HuH-7 (cell line): ENCODE measurements at regions not wholly inside any gene's neighbourhood (a gene's known extent, or its start where the extent isn't known, plus 50 kb on each side); places are given as distances from the start of the nearest gene placed in this dataset.
A peak's percentile ranks its signal among the peaks of the same experiment; 100 is the strongest.

ENCODE experiments used
- DNase-seq: peaks from one replicate; pipeline ENCODE4 v3.0.0; 2011; ENCODE audit warnings: low spot score

DNA sequence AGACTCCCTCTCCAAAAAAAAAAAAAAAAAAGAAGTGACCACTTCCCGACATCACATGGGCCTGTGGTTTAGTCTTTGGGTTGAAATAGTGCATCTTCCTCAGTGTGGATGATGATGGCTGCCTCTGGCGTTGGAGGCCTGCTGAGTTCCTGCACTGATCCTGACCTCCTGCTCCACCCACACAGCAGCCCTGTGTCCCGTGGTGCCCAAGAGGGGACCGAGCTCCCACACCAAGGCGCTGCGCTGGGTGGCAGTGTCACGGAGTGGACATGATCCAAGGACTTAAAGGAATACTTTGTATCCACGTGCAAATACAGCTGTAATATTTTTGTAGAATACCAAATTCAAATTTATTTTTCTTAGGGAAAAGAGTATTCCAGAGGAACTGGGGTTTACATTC, 109.2 kb upstream of the PHACTR3 start:
- no peak for DNase-seq

GRCh38 chr20:59495894-59496510, 108.3 kb upstream of the PHACTR3 start:
- peak; percentile 72 for DNase-seq

DNA sequence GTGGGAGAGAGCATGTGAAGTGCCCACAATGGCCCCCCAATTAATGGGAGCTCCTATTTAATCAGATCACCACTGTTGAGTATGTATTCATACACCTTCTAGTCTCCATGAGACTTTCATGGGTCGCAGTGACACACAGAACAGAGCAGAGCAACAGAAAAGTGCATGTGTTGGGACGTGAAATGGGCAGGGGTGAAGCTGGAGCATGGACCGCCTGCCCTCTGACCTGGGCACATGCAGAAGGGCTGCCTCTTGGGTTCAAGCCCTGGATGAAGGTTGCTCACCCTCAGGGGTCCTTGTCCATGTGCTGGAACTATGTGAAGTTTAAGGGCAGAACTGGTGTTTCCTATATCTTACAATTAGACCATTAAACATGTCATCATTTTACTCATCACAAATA, 106.0 kb upstream of the PHACTR3 start:
- DNase-seq = no peak

- DNase-seq = no peak
These were observed 104.5 kb upstream of the PHACTR3 start for GRCh38 chr20:59499863-59500262.

DNA sequence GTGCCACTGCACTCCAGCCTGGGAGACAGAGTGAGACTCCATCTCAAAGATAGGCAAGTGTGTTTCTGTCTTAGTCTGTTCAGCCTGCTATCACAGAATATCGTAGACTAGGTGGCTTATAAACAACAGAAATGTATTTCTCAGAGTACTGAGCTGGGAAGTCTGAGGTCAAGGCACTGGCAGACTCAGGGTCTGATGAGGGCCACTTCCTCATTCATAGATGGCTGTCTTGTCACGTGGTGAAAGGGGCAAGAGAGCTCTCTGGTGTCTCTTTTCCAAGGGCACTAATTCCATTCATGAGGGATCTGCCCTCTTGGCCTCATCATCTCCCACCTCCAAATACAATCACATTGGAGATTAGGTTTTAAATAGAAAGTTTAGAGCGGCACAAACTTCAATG, 95.6 kb upstream of the PHACTR3 start:
- DNase-seq = no peak

DNA sequence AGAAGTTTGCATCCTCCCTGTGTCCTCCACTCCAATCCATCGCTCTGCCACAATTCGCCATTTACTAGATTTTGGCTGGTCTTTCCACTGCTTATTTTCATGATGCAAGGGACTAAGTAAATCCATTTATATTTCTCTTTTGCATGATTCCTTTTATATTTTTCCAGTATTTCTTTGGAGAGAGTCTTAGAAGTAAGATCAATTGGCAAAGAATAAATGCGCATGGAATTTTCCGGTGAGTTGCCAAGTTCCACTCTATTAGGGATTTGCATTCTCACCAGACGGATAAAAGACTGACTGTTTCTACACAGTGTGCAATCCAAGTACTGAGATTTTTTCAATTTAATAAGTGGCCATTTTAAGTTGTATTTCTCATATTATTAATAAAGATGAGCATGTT, 91.7 kb upstream of the PHACTR3 start:
- DNase-seq = no peak

DNA sequence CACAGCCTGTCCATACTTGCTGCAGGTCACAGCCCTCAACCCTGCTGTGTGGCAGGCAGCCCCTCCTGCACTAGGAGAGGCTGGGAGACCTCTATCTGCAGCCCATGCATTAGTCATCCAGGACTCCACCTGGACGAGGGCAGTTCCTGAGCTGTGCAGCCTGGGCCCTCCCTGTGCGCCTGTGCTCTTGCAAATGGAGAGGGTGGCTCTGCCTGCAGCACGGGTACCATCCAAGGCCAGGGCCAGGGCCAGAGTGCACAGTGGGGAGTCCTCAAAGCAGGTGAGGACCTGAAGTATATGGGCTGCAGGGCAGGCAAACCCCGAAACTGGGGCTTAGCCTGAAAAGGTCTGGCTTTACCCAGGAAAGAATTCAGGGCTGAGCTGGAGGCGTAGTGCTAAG, 89.8 kb upstream of the PHACTR3 start:
- DNase-seq = no peak

GRCh38 chr20:59515013-59515905, 89.1 kb upstream of the PHACTR3 start:
- DNase-seq = peak; percentile 86

- DNase-seq = no peak
These were observed 88.5 kb upstream of the PHACTR3 start for GRCh38 chr20:59515906-59516209.

DNA sequence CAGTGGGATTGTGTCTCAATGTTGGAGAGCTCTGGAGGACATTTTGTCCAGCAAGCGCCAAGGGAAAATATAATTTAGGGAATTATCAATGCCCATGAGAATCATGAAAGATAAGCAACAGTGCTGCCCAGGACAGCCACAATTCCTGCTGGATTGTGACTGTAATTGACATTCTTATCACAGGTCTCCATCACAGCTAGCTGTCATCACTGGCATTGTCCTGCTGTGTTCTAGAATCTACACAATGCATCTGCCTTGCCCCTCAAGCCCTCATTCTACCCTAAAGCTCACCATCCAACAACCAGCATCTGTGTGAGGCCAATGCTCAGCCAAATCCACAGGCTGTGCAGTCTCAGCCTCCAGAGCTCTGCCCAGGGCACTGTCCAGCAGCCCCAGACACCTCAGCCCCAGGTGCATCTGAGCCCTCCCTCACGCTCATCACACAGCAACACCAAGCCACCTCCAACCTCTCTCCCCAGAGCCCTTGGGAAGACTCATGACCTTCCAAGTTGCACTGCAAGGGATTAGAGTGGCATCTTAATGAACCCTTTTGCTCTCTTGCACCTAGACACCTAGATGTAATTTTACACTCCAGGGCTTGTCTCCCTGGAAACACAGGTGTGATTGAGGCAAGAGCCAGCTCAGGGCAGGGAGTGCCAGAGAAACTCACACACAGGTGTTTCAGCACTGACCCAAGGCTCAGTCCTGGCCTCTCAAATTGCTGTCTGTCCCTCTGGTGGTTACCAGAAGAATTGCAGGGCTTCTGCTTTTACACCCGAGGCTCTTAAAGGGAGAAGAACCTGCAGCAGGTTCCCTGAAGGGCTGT, 85.2 kb upstream of the PHACTR3 start:
- peak; percentile 82 for DNase-seq

DNA sequence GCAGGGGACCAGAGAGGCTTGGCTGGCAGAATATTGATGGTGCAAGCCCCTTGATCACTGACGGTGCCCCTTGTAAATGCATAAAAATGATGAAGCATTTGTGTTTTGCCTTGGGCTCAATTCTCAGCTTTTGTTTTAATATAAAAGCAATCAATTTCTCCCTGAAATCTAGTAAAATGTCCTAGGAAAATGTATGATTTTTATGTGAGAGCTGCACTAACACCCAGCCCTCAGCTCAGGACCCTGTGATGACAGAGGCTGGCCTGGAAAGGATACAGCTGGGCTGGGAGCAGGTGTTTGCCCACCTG, 84.7 kb upstream of the PHACTR3 start:
- DNase-seq = no peak

DNA sequence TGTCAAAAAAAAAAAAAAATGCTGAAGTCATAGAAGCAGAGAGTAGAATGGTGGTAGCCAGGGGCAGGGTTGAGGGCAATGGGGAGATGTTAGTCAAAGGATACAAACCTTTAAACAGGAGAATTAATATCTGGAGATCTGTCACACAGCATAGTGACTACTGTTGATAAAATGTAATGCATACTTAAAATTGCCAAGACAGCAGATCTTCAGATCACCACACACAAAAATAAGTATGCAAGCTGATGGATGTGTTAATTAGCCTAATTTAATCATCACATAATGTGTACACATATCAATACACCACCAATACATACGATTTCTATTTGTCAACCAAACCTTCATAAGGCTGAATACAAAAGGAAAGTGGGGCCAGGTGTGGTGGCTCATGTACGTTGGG, 83.5 kb upstream of the PHACTR3 start:
- DNase-seq = no peak

GRCh38 chr20:59525500-59526241, 78.7 kb upstream of the PHACTR3 start:
- DNase-seq = peak; percentile 76

DNA sequence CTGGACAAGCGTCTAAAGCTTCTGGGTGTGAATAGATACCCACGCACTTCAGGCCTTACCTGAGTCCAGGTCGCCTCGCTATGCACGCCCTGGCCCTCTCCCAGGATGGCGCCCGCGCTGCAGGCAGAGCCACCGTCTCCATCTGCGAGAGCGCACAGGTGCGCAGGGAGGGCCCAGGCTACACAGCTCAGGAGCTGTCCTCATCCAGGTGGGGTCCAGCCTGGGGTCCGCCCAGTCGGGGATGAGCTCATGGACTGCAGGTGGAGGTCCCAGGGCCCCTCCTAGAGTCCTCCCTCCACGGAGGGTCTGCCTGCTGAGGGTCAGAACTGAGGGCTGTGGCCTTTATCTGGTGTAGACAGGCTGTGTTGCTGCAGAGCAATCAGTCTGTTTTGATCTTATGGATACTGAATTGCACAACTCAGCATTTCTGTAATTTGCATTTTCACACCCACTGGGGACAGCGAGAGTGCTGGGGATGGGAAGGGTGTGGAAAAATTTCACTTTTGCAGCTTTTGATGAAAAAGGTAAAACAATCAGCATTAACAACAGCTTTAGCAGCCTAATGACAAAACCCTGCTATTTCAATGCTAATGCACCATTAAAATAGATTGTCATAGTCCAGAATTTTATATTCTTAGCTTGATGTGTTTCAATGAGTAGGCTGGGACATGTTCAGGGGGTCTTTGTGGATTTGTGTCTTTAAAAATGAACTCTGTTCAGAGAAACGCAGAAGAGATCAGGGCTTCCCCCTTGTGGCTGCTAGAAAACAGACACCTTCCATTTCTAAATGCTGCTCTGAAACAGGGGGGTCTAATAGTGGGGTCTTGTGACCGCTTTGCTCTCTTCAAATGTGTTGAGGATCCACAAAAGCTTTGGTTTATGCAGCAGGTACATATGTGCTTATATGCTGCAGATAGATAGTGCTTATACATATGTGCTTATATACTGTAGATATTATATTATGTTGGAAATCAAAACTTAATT, 77.8 kb upstream of the PHACTR3 start:
- peak; percentile 19 for DNase-seq

GRCh38 chr20:59530782-59531181, 73.6 kb upstream of the PHACTR3 start:
- no peak for DNase-seq

- no peak for DNase-seq
These were observed 66.3 kb upstream of the PHACTR3 start for GRCh38 chr20:59537991-59538390.

DNA sequence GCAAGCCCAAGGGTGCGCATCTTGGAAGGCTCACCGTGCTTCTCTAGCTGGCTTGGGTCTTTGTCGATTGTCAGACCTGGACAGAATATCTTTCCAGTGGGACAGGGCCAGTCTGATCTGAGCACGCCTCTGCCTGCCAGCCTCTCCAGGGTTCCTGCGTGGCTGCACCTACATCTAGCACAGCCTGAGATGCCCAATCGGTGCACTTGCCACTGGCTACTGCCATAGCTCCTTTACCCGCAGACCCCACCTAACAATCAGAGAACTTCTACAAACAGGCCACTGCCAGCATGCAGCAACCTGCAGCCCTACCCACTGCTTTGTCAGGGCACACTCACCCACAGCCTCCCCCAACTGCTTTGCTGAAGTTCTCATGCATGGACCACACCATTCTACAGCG, 56.7 kb upstream of the PHACTR3 start:
- no peak for DNase-seq
